GM23338 (cell line): ENCODE measurements at regions not wholly inside any gene's neighbourhood (a gene's known extent, or its start where the extent isn't known, plus 50 kb on each side); places are given as distances from the start of the nearest gene placed in this dataset.

Experiments
- ATAC-seq: fragments of 200-7000 bp; cut with Tn5 transposase; 3 replicates; pipeline ENCODE4 v1.9.1; 2020
- DNase-seq: peaks from one replicate; pipeline ENCODE4 v3.0.0-alpha.2; 2015; ENCODE audit warnings: low spot score
- H2AFZ ChIP-seq: fragments of 200-600 bp; sonication (generic); 2 replicates; pipeline ENCODE4 v1.8.0; 2016; ENCODE audit warnings: antibody characterized with exemption, mild to moderate bottlenecking, moderate library complexity
- H3F3A ChIP-seq: fragments of 200-600 bp; sonication (generic); replicated peaks from 2 replicates; pipeline ENCODE4 v1.8.0; 2017; ENCODE audit warnings: antibody characterized with exemption, mixed run types, low read depth
- H3K27ac ChIP-seq: fragments of 200-600 bp; sonication (generic); 2 replicates; pipeline ENCODE4 v1.6.1; 2016; ENCODE audit warnings: low read depth
- H3K27me3 ChIP-seq: fragments of 200-600 bp; sonication (generic); 2 replicates; pipeline ENCODE4 v1.8.0; 2016; ENCODE audit warnings: mild to moderate bottlenecking, mixed run types, moderate library complexity; ENCODE audit not compliant: insufficient read depth
- H3K36me3 ChIP-seq: fragments of 200-600 bp; sonication (generic); 2 replicates; pipeline ENCODE4 v1.8.0; 2016; ENCODE audit warnings: mild to moderate bottlenecking; ENCODE audit not compliant: insufficient read depth
- H3K4me1 ChIP-seq: fragments of 200-600 bp; sonication (generic); 2 replicates; pipeline ENCODE4 v1.8.0; 2016; ENCODE audit warnings: mild to moderate bottlenecking, moderate library complexity; ENCODE audit not compliant: insufficient read depth
- H3K4me2 ChIP-seq: fragments of 200-600 bp; sonication (generic); 2 replicates; pipeline ENCODE4 v1.7.1; 2017; ENCODE audit warnings: mixed run types
- H3K4me3 ChIP-seq: fragments of 200-600 bp; sonication (generic); 2 replicates; pipeline ENCODE4 v1.6.1; 2016; ENCODE audit warnings: mixed run types
- H3K79me2 ChIP-seq: fragments of 200-600 bp; sonication (generic); replicated peaks from 2 replicates; pipeline ENCODE4 v1.8.0; 2017; ENCODE audit warnings: mild to moderate bottlenecking; ENCODE audit not compliant: insufficient read depth
- H3K9me2 ChIP-seq: fragments of 200-600 bp; sonication (generic); 2 replicates; pipeline ENCODE4 v1.8.0; 2017; ENCODE audit not compliant: insufficient read depth
- H4K20me1 ChIP-seq: fragments of 200-600 bp; sonication (generic); replicated peaks from 2 replicates; pipeline ENCODE4 v1.8.0; 2017; ENCODE audit warnings: mild to moderate bottlenecking; ENCODE audit not compliant: insufficient read depth
- H3K27ac Mint-ChIP-seq: 2 replicates; pipeline ENCODE4 v1.8.0; 2020; ENCODE audit warnings: inconsistent platforms, mild to moderate bottlenecking, moderate library complexity, mixed read lengths
- H3K27me3 Mint-ChIP-seq: 3 replicates; pipeline ENCODE4 v1.8.0; 2022; ENCODE audit warnings: low read depth, mild to moderate bottlenecking, moderate library complexity, mixed read lengths, inconsistent platforms; ENCODE audit not compliant: insufficient read depth, poor library complexity
- H3K36me3 Mint-ChIP-seq: 3 replicates; pipeline ENCODE4 v1.8.0; 2021; ENCODE audit warnings: low read depth, mild to moderate bottlenecking, inconsistent platforms, moderate library complexity, mixed read lengths
- H3K4me1 Mint-ChIP-seq: 3 replicates; pipeline ENCODE4 v1.8.0; 2020; ENCODE audit warnings: mild to moderate bottlenecking, inconsistent platforms, mixed read lengths
- H3K4me3 Mint-ChIP-seq: 3 replicates; pipeline ENCODE4 v1.8.0; 2021; ENCODE audit warnings: moderate library complexity, mild to moderate bottlenecking, inconsistent platforms, mixed read lengths
- H3K9me3 Mint-ChIP-seq: 3 replicates; pipeline ENCODE4 v1.8.0; 2020; ENCODE audit warnings: moderate library complexity, mild to moderate bottlenecking, inconsistent platforms, mixed read lengths
- CREB1 ChIP-seq: fragments of 250-450 bp; sonication (Bioruptor Pico); IDR thresholded peaks from 2 replicates; pipeline ENCODE4 v1.5.0; 2020; ENCODE audit warnings: low read depth, mild to moderate bottlenecking, moderate library complexity
- EZH2 ChIP-seq: fragments of 200-600 bp; sonication (generic); IDR thresholded peaks from one replicate; pipeline ENCODE4 v1.8.0; 2017; ENCODE audit warnings: antibody characterized with exemption, mild to moderate bottlenecking, low read depth; ENCODE audit not compliant: unreplicated experiment
- EZH2phosphoT487 ChIP-seq: fragments of 200-600 bp; sonication (generic); IDR thresholded peaks from one replicate; pipeline ENCODE4 v1.8.1; 2018; ENCODE audit warnings: antibody characterized with exemption; ENCODE audit not compliant: unreplicated experiment
- JUNB ChIP-seq: IDR thresholded peaks from one replicate; pipeline ENCODE4 v1.6.1; 2016; ENCODE audit warnings: antibody characterized with exemption; ENCODE audit not compliant: unreplicated experiment
- NANOG ChIP-seq: IDR thresholded peaks from 2 replicates; pipeline ENCODE4 v1.6.1; 2016; ENCODE audit warnings: antibody characterized with exemption, borderline replicate concordance
- ZNF462 ChIP-seq: fragments of 250-450 bp; sonication (Bioruptor Pico); IDR thresholded peaks from 2 replicates; pipeline ENCODE4 v1.5.0; 2020; ENCODE audit warnings: mild to moderate bottlenecking, moderate library complexity

GRCh38 chr11:44404301-44404700 is 94.4 kb upstream of the ALX4 start (continued):
- TF ChIP-seq ZNF462 (CRISPR knock-in tag) (no peak), EZH2phosphoT487 (no peak), JUNB (no peak), EZH2 (no peak), CREB1 (no peak)

GRCh38 chr11:44404736-44405395 is 94.9 kb upstream of the ALX4 start:
- H3K9me2 ChIP-seq: 0 out of 2 replicates have a peak, but pooled peaks cover 7% of the 10 kb centered on the region
- no peaks in the 10 kb centered on the region for H3F3A ChIP-seq
- no peaks in the 10 kb centered on the region for H3K36me3 ChIP-seq
- H3K4me3 Mint-ChIP-seq: no peak overlapping the region
- H3K4me1 ChIP-seq: no peaks in the 10 kb centered on the region
- no peak for TF ChIP-seq NANOG
- no peak overlapping the region for H3K4me3 ChIP-seq
- peaks cover 9% of the 10 kb centered on the region for H3K4me1 Mint-ChIP-seq
- H3K27me3 ChIP-seq: no peaks in the 10 kb centered on the region
- H2AFZ ChIP-seq: no peak overlapping the region
- peaks cover 5% of the 10 kb centered on the region for H3K27me3 Mint-ChIP-seq
- H4K20me1 ChIP-seq: no peaks in the 10 kb centered on the region
- no peak overlapping the region for H3K4me2 ChIP-seq
- no peak overlapping the region for H3K27ac ChIP-seq
- DNase-seq (no peak), ATAC-seq (no peak)
- no peaks in the 10 kb centered on the region for H3K9me3 Mint-ChIP-seq
- H3K79me2 ChIP-seq: no peaks in the 10 kb centered on the region
- H3K36me3 Mint-ChIP-seq: no peaks in the 10 kb centered on the region
- no peak overlapping the region for H3K27ac Mint-ChIP-seq
